Panc1 (cell line): ENCODE measurements at regions not wholly inside any gene's neighbourhood (a gene's known extent, or its start where the extent isn't known, plus 50 kb on each side); places are given as distances from the start of the nearest gene placed in this dataset.

Experiments used
- ATAC-seq: fragments of 200-7000 bp; cut with Tn5 transposase; 2 replicates; pipeline ENCODE4 v1.9.1; 2020; ENCODE audit warnings: mild to moderate bottlenecking, moderate library complexity
- BruUV-seq: library from RNA; stranded (reverse); fragments of 400-500 nt; replicated peaks from 2 replicates; lab custom pipeline; 2021; lab: Mats Ljungman, UMichigan
- CTCF ChIA-PET: fragments of 300-600 bp; sonication (Branson Sonifier 250); formaldehyde crosslinking; loops from one replicate; lab custom pipeline; 2022; ENCODE audit warnings: antibody characterized with exemption; lab: Charles Lee
- POLR2A ChIA-PET: fragments of 300-600 bp; sonication (Branson Sonifier 250); formaldehyde crosslinking; loops from one replicate; lab custom pipeline; 2022; ENCODE audit warnings: antibody characterized with exemption; lab: Charles Lee
- DNase-seq: peaks from one replicate; pipeline ENCODE4 v3.0.0-alpha.2; 2010; ENCODE audit warnings: low read depth, low spot score
- H3K27ac ChIP-seq: 2 replicates; pipeline ENCODE4 v1.5.1; 2011; ENCODE audit warnings: mild to moderate bottlenecking, low read length, inconsistent platforms
- H3K27me3 ChIP-seq: fragments of 200-500 bp; sonication (Bioruptor generic); 2 replicates; pipeline ENCODE4 v1.6.0; 2014; ENCODE audit warnings: low read length, inconsistent platforms; ENCODE audit not compliant: control insufficient read depth, insufficient read depth
- H3K36me3 ChIP-seq: fragments of 200-500 bp; sonication (Bioruptor generic); 2 replicates; pipeline ENCODE4 v1.5.1; 2014; ENCODE audit warnings: inconsistent platforms, mild to moderate bottlenecking, low read length, moderate library complexity; ENCODE audit not compliant: control insufficient read depth, insufficient read depth
- H3K4me1 ChIP-seq: 2 replicates; pipeline ENCODE4 v1.5.1; 2011; ENCODE audit warnings: inconsistent platforms, mild to moderate bottlenecking, low read length, moderate library complexity; ENCODE audit not compliant: control insufficient read depth, insufficient read depth
- H3K4me3 ChIP-seq, 2 experiments: 2 replicates each; pipeline ENCODE4 v1.5.1; 2011 to 2012; ENCODE audit warnings: low read depth in 2 of 2, low read length in 2 of 2, mild to moderate bottlenecking in 2 of 2, inconsistent platforms in 1 of 2, moderate library complexity in 1 of 2
- H3K9me3 ChIP-seq: fragments of 200-500 bp; sonication (Bioruptor generic); 2 replicates; pipeline ENCODE4 v1.5.1; 2014; ENCODE audit warnings: low read depth, mild to moderate bottlenecking, inconsistent platforms, low read length, moderate library complexity; ENCODE audit not compliant: control insufficient read depth, insufficient read depth
- POLR2AphosphoS5 ChIP-seq: IDR thresholded peaks from 2 replicates; pipeline ENCODE4 v1.6.1; 2012; ENCODE audit warnings: mild to moderate bottlenecking, low read depth, low read length, moderate library complexity
- SIN3A ChIP-seq: IDR thresholded peaks from 2 replicates; pipeline ENCODE4 v1.6.1; 2012; ENCODE audit warnings: low read depth, mild to moderate bottlenecking, low read length, moderate library complexity, borderline replicate concordance; ENCODE audit not compliant: insufficient read depth
- TCF7L2 ChIP-seq: IDR thresholded peaks from 2 replicates; pipeline ENCODE4 v1.6.1; 2011; ENCODE audit warnings: mild to moderate bottlenecking, low read depth, low read length, inconsistent platforms
- in situ Hi-C: cut with HindIII; loops from 2 replicates; pipeline ENCODE4 v1.10.0; 2016; ENCODE audit warnings: low sequenced_read_pairs, low pct_unique_long_range_greater_than_20kb
- intact Hi-C: fragments of 100-400 bp; cut with micrococcal nuclease; formaldehyde crosslinking; loops from one replicate; pipeline ENCODE4 v1.10.0; 2022; ENCODE audit not compliant: unreplicated experiment
- TF ChIP-seq, protein P1 (sequence below), 2 experiments: IDR thresholded peaks; 2 replicates each; pipeline ENCODE4 v1.6.1; 2011 to 2012; ENCODE audit warnings: low read depth in 2 of 2, control low read depth in 1 of 2, low read length in 1 of 2, mild to moderate bottlenecking in 1 of 2, moderate library complexity in 1 of 2; ENCODE audit not compliant: insufficient read depth in 1 of 2
- TF ChIP-seq, protein P2 (sequence below): fragments of 450-650 bp; IDR thresholded peaks from 2 replicates; pipeline ENCODE4 v1.5.1; 2017; ENCODE audit warnings: mild to moderate bottlenecking

DNA sequence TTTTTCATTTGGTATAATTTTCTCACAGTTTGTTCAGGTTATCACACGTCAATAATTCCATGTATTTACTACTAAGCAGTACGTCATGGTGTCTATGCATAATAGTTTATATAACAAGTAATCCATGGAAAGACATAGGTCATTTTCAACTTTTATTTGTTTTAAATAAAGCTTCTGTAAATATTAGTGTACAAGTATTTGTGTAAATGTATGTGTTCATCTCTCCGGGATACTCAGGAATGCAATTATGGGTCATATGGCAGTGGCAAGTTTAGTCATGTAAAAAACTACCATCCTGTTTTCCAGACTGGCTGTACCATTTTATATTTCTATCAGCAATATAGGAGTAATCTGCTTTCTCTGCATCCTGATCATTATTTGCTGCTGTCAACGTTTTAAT lies 231.1 kb upstream of the ZNF804A start:
- H3K27me3 ChIP-seq, result no peaks in the 10 kb centered on the region
- in situ Hi-C loops, result no loop called here
- ATAC-seq (no peak), DNase-seq (no peak)
- no peaks in the 10 kb centered on the region for H3K9me3 ChIP-seq
- H3K27ac ChIP-seq, result no peak overlapping the region
- H3K4me3 ChIP-seq, result no peak overlapping the region
- H3K4me1 ChIP-seq, result no peaks in the 10 kb centered on the region
- TF ChIP-seq, protein P1, sequence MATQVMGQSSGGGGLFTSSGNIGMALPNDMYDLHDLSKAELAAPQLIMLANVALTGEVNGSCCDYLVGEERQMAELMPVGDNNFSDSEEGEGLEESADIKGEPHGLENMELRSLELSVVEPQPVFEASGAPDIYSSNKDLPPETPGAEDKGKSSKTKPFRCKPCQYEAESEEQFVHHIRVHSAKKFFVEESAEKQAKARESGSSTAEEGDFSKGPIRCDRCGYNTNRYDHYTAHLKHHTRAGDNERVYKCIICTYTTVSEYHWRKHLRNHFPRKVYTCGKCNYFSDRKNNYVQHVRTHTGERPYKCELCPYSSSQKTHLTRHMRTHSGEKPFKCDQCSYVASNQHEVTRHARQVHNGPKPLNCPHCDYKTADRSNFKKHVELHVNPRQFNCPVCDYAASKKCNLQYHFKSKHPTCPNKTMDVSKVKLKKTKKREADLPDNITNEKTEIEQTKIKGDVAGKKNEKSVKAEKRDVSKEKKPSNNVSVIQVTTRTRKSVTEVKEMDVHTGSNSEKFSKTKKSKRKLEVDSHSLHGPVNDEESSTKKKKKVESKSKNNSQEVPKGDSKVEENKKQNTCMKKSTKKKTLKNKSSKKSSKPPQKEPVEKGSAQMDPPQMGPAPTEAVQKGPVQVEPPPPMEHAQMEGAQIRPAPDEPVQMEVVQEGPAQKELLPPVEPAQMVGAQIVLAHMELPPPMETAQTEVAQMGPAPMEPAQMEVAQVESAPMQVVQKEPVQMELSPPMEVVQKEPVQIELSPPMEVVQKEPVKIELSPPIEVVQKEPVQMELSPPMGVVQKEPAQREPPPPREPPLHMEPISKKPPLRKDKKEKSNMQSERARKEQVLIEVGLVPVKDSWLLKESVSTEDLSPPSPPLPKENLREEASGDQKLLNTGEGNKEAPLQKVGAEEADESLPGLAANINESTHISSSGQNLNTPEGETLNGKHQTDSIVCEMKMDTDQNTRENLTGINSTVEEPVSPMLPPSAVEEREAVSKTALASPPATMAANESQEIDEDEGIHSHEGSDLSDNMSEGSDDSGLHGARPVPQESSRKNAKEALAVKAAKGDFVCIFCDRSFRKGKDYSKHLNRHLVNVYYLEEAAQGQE (IDR thresholded peaks at IDR 0.05; ENCODE audit: insufficient read depth in 1 of 2, low read depth in 2 of 2, low read length in 1 of 2), result no peak
- TF ChIP-seq POLR2AphosphoS5 (no peak), SIN3A (no peak), TCF7L2 (no peak)
- TF ChIP-seq, protein P2, sequence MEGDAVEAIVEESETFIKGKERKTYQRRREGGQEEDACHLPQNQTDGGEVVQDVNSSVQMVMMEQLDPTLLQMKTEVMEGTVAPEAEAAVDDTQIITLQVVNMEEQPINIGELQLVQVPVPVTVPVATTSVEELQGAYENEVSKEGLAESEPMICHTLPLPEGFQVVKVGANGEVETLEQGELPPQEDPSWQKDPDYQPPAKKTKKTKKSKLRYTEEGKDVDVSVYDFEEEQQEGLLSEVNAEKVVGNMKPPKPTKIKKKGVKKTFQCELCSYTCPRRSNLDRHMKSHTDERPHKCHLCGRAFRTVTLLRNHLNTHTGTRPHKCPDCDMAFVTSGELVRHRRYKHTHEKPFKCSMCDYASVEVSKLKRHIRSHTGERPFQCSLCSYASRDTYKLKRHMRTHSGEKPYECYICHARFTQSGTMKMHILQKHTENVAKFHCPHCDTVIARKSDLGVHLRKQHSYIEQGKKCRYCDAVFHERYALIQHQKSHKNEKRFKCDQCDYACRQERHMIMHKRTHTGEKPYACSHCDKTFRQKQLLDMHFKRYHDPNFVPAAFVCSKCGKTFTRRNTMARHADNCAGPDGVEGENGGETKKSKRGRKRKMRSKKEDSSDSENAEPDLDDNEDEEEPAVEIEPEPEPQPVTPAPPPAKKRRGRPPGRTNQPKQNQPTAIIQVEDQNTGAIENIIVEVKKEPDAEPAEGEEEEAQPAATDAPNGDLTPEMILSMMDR, result no peak
- intact Hi-C loops, result no loop called here
- CTCF ChIA-PET, result no interaction called here
- H3K36me3 ChIP-seq, result no peaks in the 10 kb centered on the region
- POLR2A ChIA-PET, result interaction anchor here (0.7 kb wide), 1 partner anchor 11 kb away, joined by 4 read pairs; no protein-coding TSS in a partner anchor
- BruUV-seq, result no TSS peak

DNA sequence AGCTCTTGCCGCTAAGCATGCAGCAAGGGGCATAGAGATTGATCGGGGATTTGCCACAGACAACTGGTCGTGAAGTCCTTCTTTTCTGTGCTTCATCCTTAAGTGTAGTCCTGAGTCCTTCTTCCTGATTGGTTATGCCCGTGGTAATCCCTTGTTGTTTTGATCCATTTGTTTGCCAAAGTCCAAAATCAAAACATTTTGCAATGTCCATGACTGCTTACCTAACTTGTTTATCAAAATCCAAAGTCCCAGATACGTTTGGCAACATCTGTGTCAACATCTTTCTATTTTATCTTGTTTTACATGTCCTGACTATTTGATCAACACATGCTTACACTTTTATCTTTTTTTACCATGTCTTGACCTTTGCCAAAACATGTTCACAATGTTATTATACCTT lies 229.0 kb upstream of the ZNF804A start:
- Histone ChIP-seq H3K4me1 (no peaks in the 10 kb centered on the region), H3K27ac (no peak overlapping the region), H3K36me3 (no peaks in the 10 kb centered on the region), H3K27me3 (no peaks in the 10 kb centered on the region), H3K4me3 (no peak overlapping the region), H3K9me3 (no peaks in the 10 kb centered on the region)
- DNase-seq (no peak), ATAC-seq (no peak)
- ChIA-PET CTCF (no interaction called here), POLR2A (no interaction called here)
- intact Hi-C loops, result no loop called here
- TF ChIP-seq, protein P2, result no peak
- TF ChIP-seq SIN3A, result no peak
- no TSS peak for BruUV-seq
- in situ Hi-C loops, result no loop called here
